NB4 (cell line): ENCODE measurements at regions not wholly inside any gene's neighbourhood (a gene's known extent, or its start where the extent isn't known, plus 50 kb on each side); places are given as distances from the start of the nearest gene placed in this dataset.
"Not testable (repeated sequence)": the region's sequence is repeated elsewhere in the genome, so short reads cannot be mapped to it uniquely, and the experiment has no call there.

Experiments
- DNase-seq: peaks from one replicate; pipeline ENCODE4 v3.0.0; 2010; ENCODE audit warnings: low read depth
- H3K4me3 ChIP-seq: one replicate; pipeline ENCODE4 v1.5.1; 2011; ENCODE audit warnings: mild to moderate bottlenecking, low read depth, low read length, moderate library complexity
- MYC ChIP-seq: IDR thresholded peaks from 2 replicates; pipeline ENCODE4 v1.6.1; 2011; ENCODE audit warnings: low read depth, low read length
- POLR2A ChIP-seq: IDR thresholded peaks from 2 replicates; pipeline ENCODE4 v1.6.1; 2011; ENCODE audit warnings: mild to moderate bottlenecking; ENCODE audit not compliant: insufficient read length; ENCODE audit errors: extremely low read depth
- TF ChIP-seq, protein P1 (sequence below): IDR thresholded peaks from one replicate; pipeline ENCODE4 v1.5.1; 2012; ENCODE audit warnings: low read depth, low read length
- TF ChIP-seq, protein P2 (sequence below): IDR thresholded peaks from 2 replicates; pipeline ENCODE4 v1.6.1; 2011; ENCODE audit warnings: low read depth, low read length

DNA sequence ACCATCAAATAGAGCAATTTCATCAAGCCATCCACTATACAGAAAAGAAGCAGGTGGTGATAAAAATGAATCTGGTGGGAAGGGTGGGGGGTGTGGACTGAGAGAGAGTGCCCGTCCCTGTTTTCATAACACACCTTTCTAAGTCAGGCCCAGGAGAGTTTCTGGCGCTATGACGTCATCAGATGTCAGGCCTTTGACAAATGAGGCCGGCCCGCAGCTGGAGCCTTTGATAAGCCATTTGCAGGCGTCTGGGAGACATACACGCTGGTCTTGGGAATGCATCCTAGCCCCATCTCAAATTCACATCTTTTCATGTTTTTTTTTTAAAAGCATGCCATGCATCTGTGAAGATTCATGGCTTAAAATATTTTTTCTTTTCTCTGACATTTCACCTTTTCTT is 404.5 kb downstream of the BCOR start:
- H3K4me3 ChIP-seq = no peak overlapping the region
- no peak for DNase-seq
- TF ChIP-seq, protein P1, sequence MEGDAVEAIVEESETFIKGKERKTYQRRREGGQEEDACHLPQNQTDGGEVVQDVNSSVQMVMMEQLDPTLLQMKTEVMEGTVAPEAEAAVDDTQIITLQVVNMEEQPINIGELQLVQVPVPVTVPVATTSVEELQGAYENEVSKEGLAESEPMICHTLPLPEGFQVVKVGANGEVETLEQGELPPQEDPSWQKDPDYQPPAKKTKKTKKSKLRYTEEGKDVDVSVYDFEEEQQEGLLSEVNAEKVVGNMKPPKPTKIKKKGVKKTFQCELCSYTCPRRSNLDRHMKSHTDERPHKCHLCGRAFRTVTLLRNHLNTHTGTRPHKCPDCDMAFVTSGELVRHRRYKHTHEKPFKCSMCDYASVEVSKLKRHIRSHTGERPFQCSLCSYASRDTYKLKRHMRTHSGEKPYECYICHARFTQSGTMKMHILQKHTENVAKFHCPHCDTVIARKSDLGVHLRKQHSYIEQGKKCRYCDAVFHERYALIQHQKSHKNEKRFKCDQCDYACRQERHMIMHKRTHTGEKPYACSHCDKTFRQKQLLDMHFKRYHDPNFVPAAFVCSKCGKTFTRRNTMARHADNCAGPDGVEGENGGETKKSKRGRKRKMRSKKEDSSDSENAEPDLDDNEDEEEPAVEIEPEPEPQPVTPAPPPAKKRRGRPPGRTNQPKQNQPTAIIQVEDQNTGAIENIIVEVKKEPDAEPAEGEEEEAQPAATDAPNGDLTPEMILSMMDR = no peak
- TF ChIP-seq POLR2A = no peak
- TF ChIP-seq, protein P2, sequence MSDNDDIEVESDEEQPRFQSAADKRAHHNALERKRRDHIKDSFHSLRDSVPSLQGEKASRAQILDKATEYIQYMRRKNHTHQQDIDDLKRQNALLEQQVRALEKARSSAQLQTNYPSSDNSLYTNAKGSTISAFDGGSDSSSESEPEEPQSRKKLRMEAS = no peak
- TF ChIP-seq MYC = no peak

DNA sequence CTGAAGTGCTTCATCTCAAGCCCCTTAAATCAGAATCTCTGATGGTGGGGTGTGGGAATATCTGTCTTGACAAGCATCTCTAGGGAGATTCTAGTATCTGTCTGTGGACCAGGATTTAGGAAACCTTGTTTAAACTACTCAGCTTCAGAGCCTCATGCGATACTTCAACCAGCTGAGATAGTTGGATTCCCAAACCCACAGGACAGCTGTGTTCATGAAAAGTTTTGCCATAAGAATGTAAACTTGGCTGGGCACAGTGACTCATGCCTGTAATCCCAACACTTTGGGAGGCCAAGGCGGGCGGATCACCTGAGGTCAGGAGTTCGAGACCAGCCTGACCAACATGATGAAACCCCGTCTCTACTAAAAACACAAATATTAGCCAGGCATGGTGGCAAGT is 395.1 kb downstream of the BCOR start:
- H3K4me3 ChIP-seq, DNase-seq: not testable (repeated sequence)

DNA sequence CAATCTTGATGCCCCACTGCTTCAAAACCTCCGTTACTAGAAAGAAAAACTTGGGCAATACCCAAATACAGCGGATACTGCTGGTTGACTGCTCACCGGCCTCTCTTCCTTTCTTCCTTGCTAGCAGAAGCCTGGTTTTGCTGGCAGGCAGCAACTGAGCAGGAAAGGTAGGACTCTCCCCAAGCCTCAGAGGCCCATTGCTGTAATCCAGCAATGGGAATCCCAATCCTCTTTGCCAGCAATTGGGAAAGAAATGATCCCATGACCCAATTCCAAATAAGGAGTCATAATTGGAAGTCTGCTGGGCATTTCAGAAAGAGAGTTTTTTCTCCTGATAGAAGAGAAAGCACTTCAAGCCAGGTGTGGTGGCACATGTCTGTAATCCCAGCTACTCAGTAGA is 394.5 kb downstream of the BCOR start:
- H3K4me3 ChIP-seq = no peak overlapping the region
- no peak for DNase-seq
- TF ChIP-seq, protein P2 = no peak
- TF ChIP-seq, protein P1 = no peak
- TF ChIP-seq POLR2A (no peak), MYC (no peak)

DNA sequence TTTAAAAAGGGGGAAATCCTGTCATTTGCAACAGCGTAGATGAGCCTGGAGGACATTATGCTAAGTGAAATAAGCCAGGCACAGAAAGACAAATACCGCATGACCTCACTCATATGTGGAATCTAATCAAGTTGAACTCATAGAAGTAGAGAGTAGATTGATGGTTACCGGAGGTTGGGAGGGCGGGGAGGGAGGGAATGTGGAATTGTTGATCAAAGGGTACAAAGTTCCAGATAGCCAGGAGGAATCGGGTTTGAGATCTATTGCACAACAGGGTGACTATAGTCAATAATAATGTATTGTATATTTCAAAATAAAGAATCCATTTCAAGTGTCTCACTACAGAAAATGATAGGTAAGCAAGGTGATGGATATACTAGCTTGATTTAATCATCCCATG is 393.2 kb downstream of the BCOR start:
- no peak overlapping the region for H3K4me3 ChIP-seq
- TF ChIP-seq, protein P1 = no peak
- no peak for TF ChIP-seq MYC
- TF ChIP-seq, protein P2 = no peak
- TF ChIP-seq POLR2A = no peak
- no peak for DNase-seq

DNA sequence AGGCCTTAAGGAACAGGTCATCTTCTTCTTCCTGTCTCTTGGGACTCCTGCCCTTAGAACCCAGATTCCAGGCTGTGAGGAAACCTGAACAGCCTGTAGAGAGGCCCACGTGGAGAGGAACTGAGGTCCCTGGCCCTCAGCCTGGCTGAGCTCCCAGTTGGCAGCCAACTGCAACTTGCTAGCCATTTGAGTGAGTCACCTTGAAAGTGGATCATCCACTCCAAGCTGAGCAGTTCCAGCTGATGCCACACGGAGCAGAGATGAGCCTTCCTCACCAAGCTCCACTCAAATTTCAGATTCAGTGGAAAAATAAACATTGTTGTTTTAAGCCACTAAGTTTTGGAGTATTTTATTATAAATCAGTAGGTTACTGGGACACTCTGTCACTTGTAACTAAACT is 392.5 kb downstream of the BCOR start:
- TF ChIP-seq, protein P2 = no peak
- TF ChIP-seq, protein P1 = peak; percentile 20
- TF ChIP-seq MYC (no peak), POLR2A (no peak)
- DNase-seq = peak; percentile 22
- H3K4me3 ChIP-seq = no peak overlapping the region

DNA sequence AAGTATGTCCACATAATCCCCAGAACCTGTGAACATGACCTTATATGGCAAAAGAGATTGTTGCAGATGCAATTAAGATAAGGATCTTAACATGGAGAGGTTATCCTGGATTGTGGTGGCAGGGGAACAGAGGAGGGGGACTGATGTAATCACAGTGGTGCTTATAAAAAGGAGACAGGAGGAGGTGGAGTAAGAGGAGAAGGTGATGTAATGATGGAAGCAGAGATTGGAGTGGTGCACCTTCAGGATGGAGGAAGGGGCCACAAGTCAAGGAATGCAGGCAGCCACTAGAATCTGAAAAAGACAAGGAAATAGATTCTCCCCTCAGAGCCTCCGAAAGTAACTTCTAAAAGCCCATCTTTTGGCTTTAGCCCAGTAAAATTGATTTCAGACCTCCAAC is 388.4 kb downstream of the BCOR start:
- TF ChIP-seq, protein P2 = no peak
- TF ChIP-seq POLR2A = no peak
- TF ChIP-seq, protein P1 = no peak
- TF ChIP-seq MYC = no peak
- DNase-seq = no peak
- H3K4me3 ChIP-seq = no peak overlapping the region
